ENCODE measurements at regions not wholly inside any gene's neighbourhood (a gene's known extent, or its start where the extent isn't known, plus 50 kb on each side); places are given as distances from the start of the nearest gene placed in this dataset.

- Histone ChIP-seq H3K9ac (ENCODE audit: low read depth, low read length, poor library complexity, severe bottlenecking) (no peak overlapping the region), H2AFZ (ENCODE audit: low read length) (no peak overlapping the region), H3K4me1 (ENCODE audit: insufficient read depth, low read length, poor library complexity, severe bottlenecking) (no peaks in the 10 kb centered on the region), H3K4me2 (ENCODE audit: low read depth, low read length, poor library complexity, severe bottlenecking) (no peak overlapping the region), H3K36me3 (ENCODE audit: insufficient read depth, low read length) (no peaks in the 10 kb centered on the region), H3K9me3 (ENCODE audit: insufficient read depth, low read depth, low read length) (peaks cover 14% of the 10 kb centered on the region; the same call in 1 of the 2 replicates), H3K4me3 (ENCODE audit: low read length, poor library complexity, severe bottlenecking) (no peak overlapping the region), H3K27me3 (ENCODE audit: insufficient read depth, low read length, poor library complexity, severe bottlenecking) (no peaks in the 10 kb centered on the region), H3F3A (ENCODE audit: low read depth) (no peaks in the 10 kb centered on the region), H3K79me2 (ENCODE audit: insufficient read depth, low read length) (no peaks in the 10 kb centered on the region), H4K20me1 (ENCODE audit: insufficient read depth, low read length, poor library complexity, severe bottlenecking) (no peaks in the 10 kb centered on the region), H3K9me2 (replicated peaks; ENCODE audit: low read depth, low read length) (no peaks in the 10 kb centered on the region)
- TF ChIP-seq CTCF (conservative IDR thresholded peaks at IDR 0.05; ENCODE audit: low read length): no peak
- TF ChIP-seq EZH2phosphoT487 (IDR thresholded peaks at IDR 0.05; ENCODE audit: borderline replicate concordance): no peak
Measured at GRCh38 chr22:47371263-47372090, 609.0 kb downstream of the TBC1D22A start.

- TF ChIP-seq CTCF (conservative IDR thresholded peaks at IDR 0.05; ENCODE audit: low read length) (no peak), EZH2phosphoT487 (IDR thresholded peaks at IDR 0.05; ENCODE audit: borderline replicate concordance) (no peak)
- Histone ChIP-seq H3K9me3 (ENCODE audit: insufficient read depth, low read depth, low read length) (peaks cover 14% of the 10 kb centered on the region; the same call in 1 of the 2 replicates), H3K9me2 (replicated peaks; ENCODE audit: low read depth, low read length) (no peaks in the 10 kb centered on the region), H3K4me1 (ENCODE audit: insufficient read depth, low read length, poor library complexity, severe bottlenecking) (no peaks in the 10 kb centered on the region), H4K20me1 (ENCODE audit: insufficient read depth, low read length, poor library complexity, severe bottlenecking) (no peaks in the 10 kb centered on the region), H2AFZ (ENCODE audit: low read length) (no peak overlapping the region), H3K9ac (ENCODE audit: low read depth, low read length, poor library complexity, severe bottlenecking) (no peak overlapping the region), H3K4me3 (ENCODE audit: low read length, poor library complexity, severe bottlenecking) (no peak overlapping the region), H3K79me2 (ENCODE audit: insufficient read depth, low read length) (no peaks in the 10 kb centered on the region), H3F3A (ENCODE audit: low read depth) (no peaks in the 10 kb centered on the region), H3K36me3 (ENCODE audit: insufficient read depth, low read length) (no peaks in the 10 kb centered on the region), H3K4me2 (ENCODE audit: low read depth, low read length, poor library complexity, severe bottlenecking) (no peak overlapping the region), H3K27me3 (ENCODE audit: insufficient read depth, low read length, poor library complexity, severe bottlenecking) (no peaks in the 10 kb centered on the region)
Measured at GRCh38 chr22:47370448-47371262, 608.2 kb downstream of the TBC1D22A start.

GRCh38 chr22:47369431-47370015 lies 607.1 kb downstream of the TBC1D22A start:
- Histone ChIP-seq H3K79me2 (ENCODE audit: insufficient read depth, low read length) (no peaks in the 10 kb centered on the region), H3K36me3 (ENCODE audit: insufficient read depth, low read length) (no peaks in the 10 kb centered on the region), H3K4me2 (ENCODE audit: low read depth, low read length, poor library complexity, severe bottlenecking) (no peak overlapping the region), H3K9me3 (ENCODE audit: insufficient read depth, low read depth, low read length) (peaks cover 14% of the 10 kb centered on the region; the same call in 1 of the 2 replicates), H3F3A (ENCODE audit: low read depth) (no peaks in the 10 kb centered on the region), H3K9me2 (replicated peaks; ENCODE audit: low read depth, low read length) (no peaks in the 10 kb centered on the region), H4K20me1 (ENCODE audit: insufficient read depth, low read length, poor library complexity, severe bottlenecking) (no peaks in the 10 kb centered on the region), H3K27me3 (ENCODE audit: insufficient read depth, low read length, poor library complexity, severe bottlenecking) (no peaks in the 10 kb centered on the region), H3K4me1 (ENCODE audit: insufficient read depth, low read length, poor library complexity, severe bottlenecking) (no peaks in the 10 kb centered on the region), H2AFZ (ENCODE audit: low read length) (no peak overlapping the region), H3K9ac (ENCODE audit: low read depth, low read length, poor library complexity, severe bottlenecking) (no peak overlapping the region), H3K4me3 (ENCODE audit: low read length, poor library complexity, severe bottlenecking) (no peak overlapping the region)
- TF ChIP-seq EZH2phosphoT487 (IDR thresholded peaks at IDR 0.05; ENCODE audit: borderline replicate concordance) (no peak), CTCF (conservative IDR thresholded peaks at IDR 0.05; ENCODE audit: low read length) (no peak)
